PC-3 (cell line): ENCODE measurements at regions not wholly inside any gene's neighbourhood (a gene's known extent, or its start where the extent isn't known, plus 50 kb on each side); places are given as distances from the start of the nearest gene placed in this dataset.

Experiments
- CTCF ChIP-seq: fragments of 300-600 bp; sonication (generic); conservative IDR thresholded peaks from 2 replicates; pipeline ENCODE4 v1.5.1; 2017; ENCODE audit warnings: antibody characterized with exemption, low read depth, mild to moderate bottlenecking, low read length
- EZH2 ChIP-seq: fragments of 300-600 bp; sonication (generic); IDR thresholded peaks from one replicate; pipeline ENCODE4 v1.6.1; 2017; ENCODE audit warnings: antibody characterized with exemption, mild to moderate bottlenecking, low read length; ENCODE audit not compliant: unreplicated experiment
- EZH2phosphoT487 ChIP-seq: fragments of 300-600 bp; sonication (generic); IDR thresholded peaks from 2 replicates; pipeline ENCODE4 v1.6.1; 2018; ENCODE audit warnings: mild to moderate bottlenecking, antibody characterized with exemption, low read length, borderline replicate concordance

- TF ChIP-seq CTCF (no peak), EZH2phosphoT487 (no peak), EZH2 (no peak)
Observed at GRCh38 chr10:120685136-120685535, 166.0 kb upstream of the WDR11 start.
